ES-I3 (cell line): ENCODE measurements at regions not wholly inside any gene's neighbourhood (a gene's known extent, or its start where the extent isn't known, plus 50 kb on each side); places are given as distances from the start of the nearest gene placed in this dataset.

ENCODE experiments used
- H3K36me3 ChIP-seq: 2 replicates; pipeline ENCODE4 v1.6.1; 2013; ENCODE audit warnings: mild to moderate bottlenecking, low read length, control low read depth, moderate library complexity; ENCODE audit not compliant: insufficient read depth
- H3K4me1 ChIP-seq: 2 replicates; pipeline ENCODE4 v1.6.1; 2013; ENCODE audit warnings: mild to moderate bottlenecking, control low read depth, low read length; ENCODE audit not compliant: insufficient read depth
- H3K9ac ChIP-seq: 2 replicates; pipeline ENCODE4 v1.6.1; 2013; ENCODE audit warnings: low read depth, mild to moderate bottlenecking, low read length, moderate library complexity
- H3K9me3 ChIP-seq: 2 replicates; pipeline ENCODE4 v1.6.1; 2013; ENCODE audit warnings: mild to moderate bottlenecking, low read length, moderate library complexity; ENCODE audit not compliant: control insufficient read depth, insufficient read depth

GRCh38 chr14:101054671-101055070 is 151.1 kb upstream of the RTL1 start:
- Histone ChIP-seq H3K36me3 (no peaks in the 10 kb centered on the region), H3K4me1 (no peaks in the 10 kb centered on the region), H3K9me3 (peaks cover 6% of the 10 kb centered on the region; the same call in 1 of the 2 replicates), H3K9ac (no peak overlapping the region)

GRCh38 chr14:101055106-101055662 is 151.7 kb upstream of the RTL1 start:
- Histone ChIP-seq H3K36me3 (no peaks in the 10 kb centered on the region), H3K9ac (no peak overlapping the region), H3K4me1 (no peaks in the 10 kb centered on the region), H3K9me3 (peaks cover 6% of the 10 kb centered on the region; the same call in 1 of the 2 replicates)

GRCh38 chr14:101055776-101056374 is 152.4 kb upstream of the RTL1 start:
- Histone ChIP-seq H3K4me1 (no peaks in the 10 kb centered on the region), H3K9me3 (peaks cover 6% of the 10 kb centered on the region; the same call in 1 of the 2 replicates), H3K9ac (no peak overlapping the region), H3K36me3 (no peaks in the 10 kb centered on the region)

- H3K36me3 ChIP-seq, result no peaks in the 10 kb centered on the region
- H3K4me1 ChIP-seq, result no peaks in the 10 kb centered on the region
- peaks cover 6% of the 10 kb centered on the region; the same call in 1 of the 2 replicates for H3K9me3 ChIP-seq
- H3K9ac ChIP-seq, result no peak overlapping the region
Observed at GRCh38 chr14:101056446-101056845, 152.9 kb upstream of the RTL1 start.

GRCh38 chr14:101057394-101057793 is 153.9 kb upstream of the RTL1 start:
- Histone ChIP-seq H3K4me1 (no peaks in the 10 kb centered on the region), H3K36me3 (no peaks in the 10 kb centered on the region), H3K9me3 (peaks cover 6% of the 10 kb centered on the region; the same call in 1 of the 2 replicates), H3K9ac (no peak overlapping the region)

GRCh38 chr14:101058571-101058970 is 155.0 kb upstream of the RTL1 start:
- Histone ChIP-seq H3K4me1 (no peaks in the 10 kb centered on the region), H3K9me3 (peaks cover 6% of the 10 kb centered on the region; the same call in 1 of the 2 replicates), H3K9ac (no peak overlapping the region), H3K36me3 (no peaks in the 10 kb centered on the region)

GRCh38 chr14:101060171-101060601 is 156.7 kb upstream of the RTL1 start:
- Histone ChIP-seq H3K36me3 (no peaks in the 10 kb centered on the region), H3K4me1 (no peaks in the 10 kb centered on the region)

GRCh38 chr14:101061411-101062064 is 158.0 kb upstream of the RTL1 start:
- no peak overlapping the region for H3K9ac ChIP-seq
- H3K4me1 ChIP-seq, result no peaks in the 10 kb centered on the region
- peaks cover 6% of the 10 kb centered on the region; the same call in 1 of the 2 replicates for H3K9me3 ChIP-seq
- no peaks in the 10 kb centered on the region for H3K36me3 ChIP-seq

More at GRCh38 chr14:101060171-101060601, 156.7 kb upstream of the RTL1 start:
- Histone ChIP-seq H3K9me3 (peaks cover 6% of the 10 kb centered on the region; the same call in 1 of the 2 replicates), H3K9ac (no peak overlapping the region)

GRCh38 chr14:101062065-101062450 is 158.5 kb upstream of the RTL1 start:
- Histone ChIP-seq H3K9ac (no peak overlapping the region), H3K4me1 (no peaks in the 10 kb centered on the region), H3K36me3 (no peaks in the 10 kb centered on the region), H3K9me3 (peaks cover 6% of the 10 kb centered on the region; the same call in 1 of the 2 replicates)

- H3K4me1 ChIP-seq, result no peaks in the 10 kb centered on the region
- no peaks in the 10 kb centered on the region for H3K36me3 ChIP-seq
- no peak overlapping the region for H3K9ac ChIP-seq
- H3K9me3 ChIP-seq, result peaks cover 4% of the 10 kb centered on the region; the same call in 1 of the 2 replicates
Observed at GRCh38 chr14:101062601-101063000, 159.1 kb upstream of the RTL1 start.

GRCh38 chr14:101063121-101063520 is 159.6 kb upstream of the RTL1 start:
- Histone ChIP-seq H3K36me3 (no peaks in the 10 kb centered on the region), H3K4me1 (no peaks in the 10 kb centered on the region), H3K9ac (no peak overlapping the region), H3K9me3 (no peaks in the 10 kb centered on the region)

GRCh38 chr14:101064121-101064661 is 160.7 kb upstream of the RTL1 start:
- Histone ChIP-seq H3K4me1 (no peaks in the 10 kb centered on the region), H3K9ac (no peak overlapping the region)

GRCh38 chr14:101064718-101065117 is 161.2 kb upstream of the RTL1 start:
- no peak overlapping the region for H3K9ac ChIP-seq
- no peaks in the 10 kb centered on the region for H3K4me1 ChIP-seq
- no peaks in the 10 kb centered on the region for H3K36me3 ChIP-seq
- H3K9me3 ChIP-seq, result no peaks in the 10 kb centered on the region

More at GRCh38 chr14:101064121-101064661, 160.7 kb upstream of the RTL1 start:
- Histone ChIP-seq H3K9me3 (no peaks in the 10 kb centered on the region), H3K36me3 (no peaks in the 10 kb centered on the region)

GRCh38 chr14:101065246-101065645 is 161.7 kb upstream of the RTL1 start:
- no peaks in the 10 kb centered on the region for H3K9me3 ChIP-seq
- H3K9ac ChIP-seq, result no peak overlapping the region
- no peaks in the 10 kb centered on the region for H3K36me3 ChIP-seq
- no peaks in the 10 kb centered on the region for H3K4me1 ChIP-seq
